HG02642 (cell line): ENCODE measurements at regions not wholly inside any gene's neighbourhood (a gene's known extent, or its start where the extent isn't known, plus 50 kb on each side); places are given as distances from the start of the nearest gene placed in this dataset.
"Not testable (repeated sequence)": the region's sequence is repeated elsewhere in the genome, so short reads cannot be mapped to it uniquely, and the experiment has no call there.

Experiments used
- ATAC-seq: cut with Tn5 transposase; IDR thresholded peaks from one replicate; pipeline ENCODE4 v1.9.1; 2021; ENCODE audit warnings: mild to moderate bottlenecking; ENCODE audit not compliant: unreplicated experiment, poor library complexity

GRCh38 chrX:122914256-122914655 lies 269.8 kb upstream of the GRIA3 start:
- no peak for ATAC-seq

GRCh38 chrX:122934131-122934530 lies 249.9 kb upstream of the GRIA3 start:
- no peak for ATAC-seq

- no peak for ATAC-seq
These were observed 243.9 kb upstream of the GRIA3 start for GRCh38 chrX:122940199-122940598.

GRCh38 chrX:122941806-122942205 lies 242.3 kb upstream of the GRIA3 start:
- no peak for ATAC-seq

GRCh38 chrX:122943918-122944317 lies 240.2 kb upstream of the GRIA3 start:
- no peak for ATAC-seq

GRCh38 chrX:122945328-122945727 lies 238.8 kb upstream of the GRIA3 start:
- no peak for ATAC-seq

- no peak for ATAC-seq
These were observed 211.5 kb upstream of the GRIA3 start for GRCh38 chrX:122972604-122973003.

GRCh38 chrX:122982521-122982920 lies 201.6 kb upstream of the GRIA3 start:
- ATAC-seq, result no peak

- not testable (repeated sequence) for ATAC-seq
These were observed 181.2 kb upstream of the GRIA3 start for GRCh38 chrX:123002844-123003243.

GRCh38 chrX:123013141-123013540 lies 170.9 kb upstream of the GRIA3 start:
- no peak for ATAC-seq

- ATAC-seq, result no peak
These were observed 147.7 kb upstream of the GRIA3 start for GRCh38 chrX:123036401-123036800.

GRCh38 chrX:123049071-123049625 lies 134.9 kb upstream of the GRIA3 start:
- no peak for ATAC-seq

- no peak for ATAC-seq
These were observed 123.1 kb upstream of the GRIA3 start for GRCh38 chrX:123060986-123061385.

- no peak for ATAC-seq
These were observed 120.0 kb upstream of the GRIA3 start for GRCh38 chrX:123064053-123064452.

GRCh38 chrX:123072686-123073385 lies 111.2 kb upstream of the GRIA3 start:
- ATAC-seq, result no peak

GRCh38 chrX:123075947-123076561 lies 108.0 kb upstream of the GRIA3 start:
- ATAC-seq, result no peak

GRCh38 chrX:123077631-123078030 lies 106.4 kb upstream of the GRIA3 start:
- no peak for ATAC-seq

GRCh38 chrX:123080065-123080464 lies 104.0 kb upstream of the GRIA3 start:
- ATAC-seq, result no peak

GRCh38 chrX:123081776-123082175 lies 102.3 kb upstream of the GRIA3 start:
- ATAC-seq, result no peak

GRCh38 chrX:123083924-123084323 lies 100.2 kb upstream of the GRIA3 start:
- no peak for ATAC-seq

- no peak for ATAC-seq
These were observed 99.3 kb upstream of the GRIA3 start for GRCh38 chrX:123084797-123085196.
